Right lobe of liver (tissue), 4 donors: ENCODE measurements at regions not wholly inside any gene's neighbourhood (a gene's known extent, or its start where the extent isn't known, plus 50 kb on each side); places are given as distances from the start of the nearest gene placed in this dataset.

ENCODE experiments used
- POLR2A ChIP-seq: fragments of 450-650 bp; IDR thresholded peaks from one replicate; pipeline ENCODE4 v1.6.1; 2017; ENCODE audit warnings: antibody characterized with exemption, mild to moderate bottlenecking
- TF ChIP-seq, protein P1 (sequence below), 4 donors: fragments of 200-600 bp in 3 of 4; fragments of 450-650 bp in 1 of 4; IDR thresholded peaks; one replicate each; pipeline versions ENCODE4 v1.5.1 to v1.8.0; 2016 to 2022; ENCODE audit warnings: antibody characterized with exemption in 4 of 4, mild to moderate bottlenecking in 2 of 4
- donor health status: DM: no; HTN: no; CAD: no.
- donor health status: DM: no; HTN: no; CAD: no.
- donor health status: DM: no; HTN: yes; CAD: no.

DNA sequence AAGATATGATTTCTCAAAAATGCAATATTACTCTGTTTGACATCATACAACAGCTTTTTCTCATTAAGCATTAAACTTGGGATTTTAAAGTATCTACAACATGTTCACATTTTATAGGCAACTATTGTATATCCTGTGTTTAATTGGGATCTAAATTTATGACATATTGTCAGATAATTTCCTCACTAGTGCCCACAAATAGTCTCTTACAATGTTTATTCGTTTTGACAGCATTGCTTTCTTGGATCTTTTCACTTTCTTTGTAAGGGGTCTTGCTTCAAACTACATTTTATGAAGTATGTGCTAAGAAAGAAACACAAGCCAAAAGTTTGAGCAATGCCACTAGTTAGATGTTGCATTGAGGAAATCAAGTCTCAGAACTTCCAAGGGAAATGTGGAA lies 285.1 kb downstream of the TMEM167A start:
- no peak for TF ChIP-seq POLR2A
- TF ChIP-seq, protein P1, sequence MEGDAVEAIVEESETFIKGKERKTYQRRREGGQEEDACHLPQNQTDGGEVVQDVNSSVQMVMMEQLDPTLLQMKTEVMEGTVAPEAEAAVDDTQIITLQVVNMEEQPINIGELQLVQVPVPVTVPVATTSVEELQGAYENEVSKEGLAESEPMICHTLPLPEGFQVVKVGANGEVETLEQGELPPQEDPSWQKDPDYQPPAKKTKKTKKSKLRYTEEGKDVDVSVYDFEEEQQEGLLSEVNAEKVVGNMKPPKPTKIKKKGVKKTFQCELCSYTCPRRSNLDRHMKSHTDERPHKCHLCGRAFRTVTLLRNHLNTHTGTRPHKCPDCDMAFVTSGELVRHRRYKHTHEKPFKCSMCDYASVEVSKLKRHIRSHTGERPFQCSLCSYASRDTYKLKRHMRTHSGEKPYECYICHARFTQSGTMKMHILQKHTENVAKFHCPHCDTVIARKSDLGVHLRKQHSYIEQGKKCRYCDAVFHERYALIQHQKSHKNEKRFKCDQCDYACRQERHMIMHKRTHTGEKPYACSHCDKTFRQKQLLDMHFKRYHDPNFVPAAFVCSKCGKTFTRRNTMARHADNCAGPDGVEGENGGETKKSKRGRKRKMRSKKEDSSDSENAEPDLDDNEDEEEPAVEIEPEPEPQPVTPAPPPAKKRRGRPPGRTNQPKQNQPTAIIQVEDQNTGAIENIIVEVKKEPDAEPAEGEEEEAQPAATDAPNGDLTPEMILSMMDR (IDR thresholded peaks at IDR 0.05) = no peak
